ENCODE measurements at regions not wholly inside any gene's neighbourhood (a gene's known extent, or its start where the extent isn't known, plus 50 kb on each side); places are given as distances from the start of the nearest gene placed in this dataset.

DNA sequence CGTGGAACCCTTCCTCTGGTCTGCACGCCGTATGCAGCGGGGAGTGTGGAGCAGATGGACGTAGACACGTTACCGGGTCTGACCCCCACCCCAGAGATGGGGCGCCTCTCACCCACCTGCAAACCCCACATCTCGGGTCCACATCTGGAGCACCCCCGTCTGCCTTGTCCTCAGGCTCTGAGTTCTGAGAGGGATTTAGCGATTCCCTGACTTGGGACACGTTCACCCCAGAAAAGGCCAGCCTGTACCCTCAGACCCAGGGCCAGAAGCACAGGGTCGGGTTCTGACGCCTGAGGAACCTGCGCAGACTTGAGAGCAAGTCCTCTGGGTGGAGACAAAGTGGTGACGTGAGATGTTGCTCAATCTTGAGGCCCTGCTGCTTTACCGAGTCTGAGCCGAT lies 1138.5 kb downstream of the BRD1 start:
- DNase-seq, result no peak

DNA sequence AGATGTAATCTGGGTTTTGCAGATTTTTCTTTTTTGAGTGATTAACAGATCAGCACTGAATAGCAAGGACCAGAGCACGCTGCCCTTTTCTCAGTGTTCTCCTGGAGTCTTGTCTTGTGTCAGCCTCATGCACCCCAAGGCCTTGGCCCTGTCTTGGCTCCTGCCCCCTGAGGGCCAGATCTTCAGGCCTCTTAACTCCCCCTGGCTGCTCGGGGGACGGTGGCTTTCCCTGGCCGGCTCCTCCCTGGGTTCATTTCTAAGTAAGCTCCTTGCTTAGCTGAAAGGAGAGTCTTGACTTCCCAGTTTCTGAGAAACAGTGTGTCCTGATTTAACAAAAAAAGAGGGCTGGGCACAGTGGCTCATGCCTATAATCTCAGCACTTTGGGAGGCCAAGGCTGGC lies 1139.3 kb downstream of the BRD1 start:
- DNase-seq, result no peak

GRCh38 chr22:48687606-48688005 lies 1140.1 kb downstream of the BRD1 start:
- DNase-seq, result no peak

DNA sequence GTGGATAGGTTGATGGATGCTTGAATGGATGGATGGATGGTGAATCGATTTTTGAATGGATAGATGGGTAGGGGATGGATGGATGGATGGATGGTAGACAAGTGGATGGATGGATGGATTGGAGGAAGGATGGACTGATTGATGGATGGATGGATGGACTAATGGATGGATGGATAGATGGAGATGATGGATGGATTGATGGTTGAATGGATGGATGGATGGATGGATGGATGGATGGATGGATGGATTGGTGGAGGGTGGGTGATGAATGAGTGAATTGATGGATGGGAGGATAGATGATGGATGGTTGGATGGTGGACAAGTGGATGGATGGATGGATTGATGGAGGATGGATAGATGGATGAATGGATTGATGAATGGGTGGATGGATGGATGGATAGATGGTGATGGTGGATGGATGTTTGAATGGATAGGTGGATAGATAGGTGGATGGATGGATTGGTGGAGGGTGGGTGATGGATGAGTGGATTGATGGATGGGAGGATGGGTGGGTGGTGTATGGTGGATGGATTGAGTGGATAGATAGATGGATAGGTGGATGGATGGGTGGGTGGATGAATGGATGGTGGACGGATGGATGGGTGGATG lies 1140.9 kb downstream of the BRD1 start:
- DNase-seq, result no peak

DNA sequence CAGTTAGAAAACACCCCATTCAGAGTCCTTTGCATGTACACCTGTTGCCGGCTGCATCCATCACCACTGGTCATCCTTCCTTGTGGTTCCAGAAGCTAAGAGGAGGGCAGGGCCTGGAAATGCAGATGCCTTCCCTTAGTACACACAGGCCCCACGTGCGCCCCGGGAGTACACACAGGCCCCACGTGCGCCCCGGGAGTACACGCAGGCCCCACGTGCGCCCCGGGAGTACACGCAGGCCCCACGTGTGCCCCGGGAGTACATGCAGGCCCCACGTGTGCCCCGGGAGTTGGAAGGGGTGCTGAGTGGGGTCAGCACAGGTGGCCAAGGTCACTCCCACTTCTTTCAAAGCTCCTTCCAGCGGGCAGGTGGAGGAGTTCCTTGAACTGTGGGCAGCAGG lies 1141.9 kb downstream of the BRD1 start:
- DNase-seq, result no peak

- no peak for DNase-seq
These were observed 1144.0 kb downstream of the BRD1 start for GRCh38 chr22:48683640-48684039.

DNA sequence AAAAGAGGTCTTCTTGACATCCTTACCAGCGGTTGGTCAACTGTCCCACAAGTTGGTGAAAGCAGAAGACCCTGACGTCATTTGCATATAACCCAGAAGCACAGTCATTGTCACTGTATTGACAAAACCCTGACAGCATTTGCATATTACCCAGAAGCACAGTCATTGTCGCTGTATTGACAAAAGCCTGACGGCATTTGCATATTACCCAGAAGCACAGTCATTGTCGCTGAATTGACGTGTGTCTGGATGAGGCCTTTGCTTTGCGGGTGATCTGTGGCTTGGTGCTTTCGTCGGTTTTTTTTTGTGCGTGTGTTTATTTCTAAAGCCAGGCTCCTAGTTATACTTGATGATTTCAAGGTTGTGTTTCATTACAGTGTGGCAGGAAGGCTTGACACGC lies 1145.2 kb downstream of the BRD1 start:
- DNase-seq, result no peak

GRCh38 chr22:48680601-48681000 lies 1147.1 kb downstream of the BRD1 start:
- DNase-seq, result no peak

GRCh38 chr22:48679656-48680555 lies 1147.8 kb downstream of the BRD1 start:
- DNase-seq, result no peak

- DNase-seq, result no peak
These were observed 1149.2 kb downstream of the BRD1 start for GRCh38 chr22:48678171-48679135.

- no peak for DNase-seq
These were observed 1150.1 kb downstream of the BRD1 start for GRCh38 chr22:48677621-48678020.

GRCh38 chr22:48677168-48677520 lies 1150.5 kb downstream of the BRD1 start:
- no peak for DNase-seq

GRCh38 chr22:48676266-48677167 lies 1151.2 kb downstream of the BRD1 start:
- no peak for DNase-seq

DNA sequence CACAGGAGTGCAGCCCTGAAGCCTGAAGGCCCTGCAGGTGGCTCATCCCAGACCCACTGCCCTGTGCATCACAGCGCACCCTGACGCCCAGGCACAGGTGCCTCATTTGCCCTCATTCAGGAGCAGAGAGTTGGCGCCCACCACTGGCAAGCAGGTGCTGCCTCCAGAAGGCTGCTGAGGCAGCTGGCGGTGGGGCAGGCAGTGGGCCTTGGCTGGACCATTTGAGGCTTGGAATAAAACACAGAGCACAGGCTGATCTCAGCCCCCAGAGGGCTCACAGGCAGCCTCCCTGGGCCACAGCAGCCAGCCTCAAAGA lies 1151.9 kb downstream of the BRD1 start:
- no peak for DNase-seq

DNA sequence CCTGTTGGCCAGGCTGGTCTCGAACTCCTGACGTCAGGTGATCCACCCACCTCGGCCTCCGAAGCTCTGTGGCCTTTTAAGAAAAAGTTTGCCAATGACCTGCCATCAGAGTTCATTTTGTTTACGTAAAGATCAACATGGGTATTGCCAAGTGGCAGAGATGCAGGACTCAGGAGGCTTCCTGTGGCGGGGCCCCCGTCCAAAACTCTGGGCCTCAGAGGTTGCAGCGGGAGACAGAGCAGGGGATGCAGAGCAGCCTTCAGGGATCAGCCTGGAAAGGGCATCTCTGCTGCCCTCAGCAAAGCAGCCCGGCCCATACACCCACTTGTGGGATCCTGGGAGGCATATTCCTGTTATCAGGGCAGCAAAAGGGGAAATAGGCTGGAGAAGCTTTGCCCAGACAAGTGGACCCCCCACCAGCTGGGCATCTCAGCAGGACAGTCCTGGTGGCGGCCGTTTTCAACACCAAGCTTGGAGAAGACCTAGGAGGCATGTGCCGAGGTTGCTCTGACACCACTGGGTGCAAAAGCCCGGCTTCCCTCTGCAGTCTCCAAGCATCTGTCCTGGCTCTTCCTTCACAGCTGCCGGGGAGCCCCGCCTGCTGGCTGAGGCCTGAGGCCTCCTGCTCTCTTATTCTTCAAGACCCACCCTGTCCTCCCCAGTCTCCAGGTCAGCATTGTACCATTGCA lies 1152.4 kb downstream of the BRD1 start:
- DNase-seq, result no peak

- DNase-seq, result no peak
These were observed 1153.7 kb downstream of the BRD1 start for GRCh38 chr22:48673806-48674500.

- DNase-seq, result no peak
These were observed 1155.3 kb downstream of the BRD1 start for GRCh38 chr22:48672387-48672786.

DNA sequence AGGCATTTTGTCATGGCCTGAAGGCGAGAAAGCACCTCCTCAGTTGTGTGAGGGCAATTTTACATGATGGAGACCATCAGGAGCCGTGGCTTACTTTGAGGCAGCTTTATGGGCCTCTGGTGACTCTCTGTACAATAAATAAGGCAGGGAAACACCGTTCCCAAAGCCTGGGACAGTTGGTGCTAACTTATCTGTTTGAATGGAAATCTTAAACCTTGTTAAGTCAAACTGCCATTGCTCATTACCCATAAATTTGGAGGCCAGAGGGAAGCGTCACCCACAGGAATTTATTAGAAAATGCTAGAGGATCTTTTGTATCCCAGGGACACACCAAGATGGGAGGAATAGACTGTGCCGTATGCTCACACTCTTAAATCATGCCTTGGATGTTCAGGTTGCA lies 1156.9 kb downstream of the BRD1 start:
- DNase-seq, result no peak

DNA sequence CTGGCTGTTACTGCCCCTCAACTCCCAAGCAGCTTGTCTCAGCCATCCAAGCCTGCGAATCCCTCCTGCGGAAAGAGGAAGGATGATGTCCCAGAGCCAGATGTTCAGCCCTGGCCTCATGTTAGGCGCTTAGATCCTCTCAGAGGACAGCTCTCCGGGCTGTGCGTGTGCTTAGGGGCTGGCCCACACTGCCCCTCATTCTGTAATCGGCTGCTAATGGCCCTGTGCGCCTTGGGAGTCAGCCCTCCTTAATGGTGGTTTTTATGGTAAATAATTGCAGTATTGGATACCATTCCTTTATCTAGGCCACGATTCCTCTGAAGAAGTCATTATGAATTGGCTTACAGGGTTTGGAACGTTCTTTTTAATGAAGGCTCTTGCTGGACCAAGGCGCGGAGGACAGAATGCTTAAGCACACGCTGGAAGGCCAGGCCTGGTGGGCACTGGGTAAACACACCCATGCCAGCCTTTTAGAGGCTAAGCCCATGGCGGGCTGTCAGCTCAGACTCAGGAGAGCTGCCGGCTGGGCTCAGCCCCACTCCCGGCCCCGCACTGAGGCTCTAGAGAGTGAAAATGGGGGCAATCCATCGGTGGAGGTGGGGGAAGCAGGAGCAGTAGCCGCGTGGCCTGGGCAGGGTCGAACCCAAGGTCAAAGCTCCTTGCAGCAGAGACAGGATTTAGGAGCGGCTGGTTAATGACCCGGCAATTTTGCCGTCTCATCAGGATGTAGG lies 1157.5 kb downstream of the BRD1 start:
- DNase-seq, result no peak

- no peak for DNase-seq
These were observed 1158.4 kb downstream of the BRD1 start for GRCh38 chr22:48669226-48669625.

Measured in dermis blood vessel endothelial cell (primary cell).